IPS-18c (cell line): ENCODE measurements at regions not wholly inside any gene's neighbourhood (a gene's known extent, or its start where the extent isn't known, plus 50 kb on each side); places are given as distances from the start of the nearest gene placed in this dataset.
A peak's percentile ranks its signal among the peaks of the same experiment; 100 is the strongest.

Source experiments
- H3K4me3 ChIP-seq: 2 replicates; pipeline ENCODE4 v1.7.0; 2013; ENCODE audit warnings: low read depth, mild to moderate bottlenecking, low read length, moderate library complexity; ENCODE audit not compliant: insufficient read depth
- H3K9me3 ChIP-seq: one replicate; pipeline ENCODE4 v1.6.1; 2013; ENCODE audit warnings: mild to moderate bottlenecking, low read length, moderate library complexity; ENCODE audit not compliant: control insufficient read depth, insufficient read depth

DNA sequence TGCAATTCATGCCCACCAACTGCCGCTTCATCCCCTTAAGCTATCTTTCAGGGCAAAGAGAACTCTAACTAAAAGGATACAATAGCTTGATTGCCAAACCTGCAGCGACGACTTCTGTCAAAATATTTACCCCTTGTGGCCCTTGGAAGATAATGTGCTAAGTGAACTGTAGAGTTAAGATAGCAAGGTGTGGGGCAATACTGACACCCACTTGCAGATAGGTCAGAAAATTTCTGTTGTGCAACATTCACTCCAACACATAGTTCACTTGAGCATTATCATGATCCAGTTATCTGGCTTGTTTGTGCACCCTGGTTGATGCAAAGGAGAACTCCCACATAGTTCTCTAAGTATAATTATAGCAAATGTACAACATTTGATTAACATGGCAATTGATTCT is 55.6 kb downstream of the RHOXF2B start:
- no peak overlapping the region for H3K4me3 ChIP-seq
- H3K9me3 ChIP-seq = peaks cover 6% of the 10 kb centered on the region

GRCh38 chrX:120020305-120020704 is 57.2 kb downstream of the RHOXF2B start:
- Histone ChIP-seq H3K4me3 (no peak overlapping the region; the same call in 1 of the 2 replicates), H3K9me3 (peaks cover 6% of the 10 kb centered on the region)

DNA sequence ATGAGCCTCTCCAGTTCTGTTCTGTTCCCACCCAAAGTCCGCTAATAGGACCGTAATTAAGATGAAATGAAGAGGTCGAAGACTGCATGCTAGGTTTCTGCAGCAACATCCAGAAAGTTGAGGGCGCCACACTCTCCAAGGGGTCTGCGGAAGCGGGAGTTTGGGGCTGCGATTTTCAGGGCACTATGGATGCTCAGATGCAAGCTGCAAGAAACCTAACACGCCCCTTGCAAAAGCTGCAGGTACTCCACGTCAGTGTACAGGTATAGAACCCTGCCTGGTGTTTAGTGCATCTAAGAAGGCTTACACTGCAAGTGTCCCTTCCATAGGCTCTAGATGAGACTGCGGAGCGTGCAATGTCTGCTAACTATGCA is 61.4 kb downstream of the RHOXF2B start:
- Histone ChIP-seq H3K9me3 (peaks cover 3% of the 10 kb centered on the region), H3K4me3 (peak overlapping the region; percentile 55)

DNA sequence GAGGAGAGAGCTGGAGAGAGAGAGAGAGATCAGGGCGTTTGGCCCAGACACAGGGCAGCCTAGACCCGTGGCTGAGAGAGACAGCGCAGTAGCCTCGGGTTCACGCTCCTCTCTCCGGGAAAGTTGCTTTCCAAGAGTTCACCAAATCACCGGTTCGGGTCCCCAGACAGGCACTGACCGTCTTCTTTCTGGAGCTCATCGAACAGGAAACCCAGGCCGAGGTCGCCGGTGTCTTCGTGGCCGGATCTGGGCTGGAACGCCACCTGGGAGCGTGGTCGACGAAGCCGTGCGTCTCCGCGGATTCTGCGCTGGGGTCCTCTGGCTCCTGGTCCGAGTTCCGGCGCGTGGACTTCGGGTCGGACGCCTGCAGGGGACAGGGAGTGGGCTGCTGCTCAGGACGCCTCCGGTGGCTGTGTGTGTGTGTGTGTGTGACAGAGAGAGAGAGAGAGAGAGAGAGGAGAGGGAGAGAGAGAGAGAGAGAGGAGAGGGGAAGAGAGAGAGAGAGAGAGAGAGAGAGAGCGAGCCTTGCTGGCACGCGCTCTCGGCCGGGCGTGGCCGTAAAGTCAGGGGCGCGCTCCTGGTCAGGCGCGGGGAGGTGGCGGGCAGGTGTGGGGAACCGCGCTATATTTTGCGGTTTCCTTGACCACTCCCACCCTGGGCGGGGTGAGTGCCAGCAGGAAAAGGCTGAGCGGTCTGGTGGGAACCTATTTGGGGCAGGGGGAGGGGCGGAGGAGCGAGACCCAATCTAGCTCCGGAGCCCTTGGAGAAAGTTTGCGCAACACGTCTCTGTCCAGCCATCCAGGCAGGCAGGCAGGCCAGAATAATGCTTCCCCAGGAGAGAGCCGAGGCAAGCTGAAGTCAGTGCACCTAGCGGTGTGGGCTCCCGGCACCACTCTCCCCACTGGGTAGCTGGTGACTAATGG is 62.1 kb downstream of the RHOXF2B start:
- H3K4me3 ChIP-seq = peak overlapping the region; percentile 55
- peaks cover 2% of the 10 kb centered on the region for H3K9me3 ChIP-seq

GRCh38 chrX:120014354-120015130 is 62.9 kb downstream of the RHOXF2B start:
- peak overlapping the region; percentile 55 for H3K4me3 ChIP-seq
- no peaks in the 10 kb centered on the region for H3K9me3 ChIP-seq

DNA sequence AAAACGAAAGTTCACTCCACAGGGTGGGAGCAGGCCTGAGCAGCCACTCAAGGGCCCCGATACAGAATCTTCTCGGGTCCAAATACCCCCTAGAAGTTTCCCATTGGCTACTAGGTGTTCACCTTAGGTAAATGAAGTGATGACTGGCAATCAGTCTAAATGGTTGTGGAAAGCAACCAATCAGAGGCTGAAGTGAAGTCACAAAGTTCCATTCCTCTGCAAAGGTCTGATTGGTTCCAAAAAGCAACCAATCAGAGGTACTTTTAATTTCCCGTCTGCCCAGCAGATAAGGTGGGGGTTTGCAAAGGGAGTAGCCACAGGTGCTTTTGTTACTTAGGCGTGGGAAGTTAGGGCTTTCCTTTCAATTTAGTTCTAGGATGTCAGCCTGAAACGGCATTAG is 58.2 kb upstream of the NKAP start:
- peak overlapping the region; percentile 34; the same call in 1 of the 2 replicates for H3K4me3 ChIP-seq

DNA sequence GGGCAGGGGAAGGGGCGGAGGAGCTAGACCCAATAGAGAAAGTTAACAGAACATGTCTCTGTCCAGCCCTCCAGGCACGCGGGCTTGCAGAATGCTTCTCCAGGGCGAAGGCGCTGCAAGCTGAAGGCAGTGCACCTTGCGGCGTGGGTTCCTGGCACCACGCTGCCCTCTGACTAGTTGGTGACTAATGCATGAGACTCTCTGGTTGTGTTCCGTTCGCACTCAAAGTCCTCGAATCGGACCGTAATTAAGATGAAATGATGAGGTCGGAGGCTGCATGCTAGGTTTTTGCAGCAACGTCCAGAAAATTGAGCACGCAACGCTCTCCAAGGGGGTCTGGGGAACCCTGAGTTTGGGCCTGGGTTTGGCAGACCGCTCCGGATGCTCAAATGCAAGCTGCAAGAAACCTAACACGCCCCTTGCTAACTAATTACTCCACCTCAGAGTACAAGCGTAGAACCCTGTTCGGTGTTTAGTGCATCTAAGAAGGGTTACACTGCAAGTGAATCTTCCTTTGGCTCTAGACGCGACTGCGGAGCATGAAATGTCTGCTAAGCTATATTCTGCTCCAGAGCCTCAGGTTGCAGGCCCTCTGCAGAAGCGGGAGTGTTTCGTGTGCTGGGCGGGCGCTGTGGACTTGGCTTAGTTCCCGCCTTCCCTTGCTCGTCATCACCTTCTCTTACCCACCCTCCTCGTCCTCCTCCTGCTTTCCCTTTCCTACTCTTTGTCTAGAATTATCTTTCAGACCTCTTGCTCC is 57.1 kb upstream of the NKAP start:
- Histone ChIP-seq H3K9me3 (peaks cover 12% of the 10 kb centered on the region), H3K4me3 (peak overlapping the region; percentile 34; the same call in 1 of the 2 replicates)

More for the DNA sequence above, 58.2 kb upstream of the NKAP start:
- H3K9me3 ChIP-seq = peaks cover 6% of the 10 kb centered on the region

DNA sequence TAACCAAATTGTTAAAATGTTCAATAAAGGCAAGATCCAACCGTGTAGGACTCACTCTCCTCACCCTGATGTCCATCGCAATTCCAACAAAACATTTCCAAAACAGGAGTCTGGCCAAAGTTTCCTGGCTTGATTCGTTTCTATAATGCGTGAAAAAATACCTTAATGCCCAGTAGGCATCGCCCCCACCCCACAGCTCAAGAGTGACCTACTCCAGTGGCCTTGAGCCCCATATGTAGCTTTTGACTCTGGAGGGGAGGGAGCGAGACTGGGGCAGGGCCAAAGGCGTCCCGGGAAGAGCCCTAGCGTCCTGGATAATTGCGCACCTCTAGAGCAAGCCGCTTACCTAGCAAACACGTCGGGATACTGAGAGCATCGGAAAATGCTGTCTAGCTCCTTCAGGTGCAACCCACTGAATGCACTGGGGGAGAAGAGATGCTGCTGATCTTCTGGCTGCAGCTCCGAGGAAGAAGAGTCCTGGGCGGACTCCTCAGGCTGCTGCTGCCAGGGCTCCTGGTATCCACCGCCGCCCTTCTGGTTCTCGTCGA is 55.6 kb upstream of the NKAP start:
- H3K4me3 ChIP-seq = peak overlapping the region; percentile 38; the same call in 1 of the 2 replicates
- peaks cover 12% of the 10 kb centered on the region for H3K9me3 ChIP-seq

- Histone ChIP-seq H3K9me3 (peaks cover 12% of the 10 kb centered on the region), H3K4me3 (no peak overlapping the region)
These were observed 54.0 kb upstream of the NKAP start for GRCh38 chrX:119997570-119997969.

DNA sequence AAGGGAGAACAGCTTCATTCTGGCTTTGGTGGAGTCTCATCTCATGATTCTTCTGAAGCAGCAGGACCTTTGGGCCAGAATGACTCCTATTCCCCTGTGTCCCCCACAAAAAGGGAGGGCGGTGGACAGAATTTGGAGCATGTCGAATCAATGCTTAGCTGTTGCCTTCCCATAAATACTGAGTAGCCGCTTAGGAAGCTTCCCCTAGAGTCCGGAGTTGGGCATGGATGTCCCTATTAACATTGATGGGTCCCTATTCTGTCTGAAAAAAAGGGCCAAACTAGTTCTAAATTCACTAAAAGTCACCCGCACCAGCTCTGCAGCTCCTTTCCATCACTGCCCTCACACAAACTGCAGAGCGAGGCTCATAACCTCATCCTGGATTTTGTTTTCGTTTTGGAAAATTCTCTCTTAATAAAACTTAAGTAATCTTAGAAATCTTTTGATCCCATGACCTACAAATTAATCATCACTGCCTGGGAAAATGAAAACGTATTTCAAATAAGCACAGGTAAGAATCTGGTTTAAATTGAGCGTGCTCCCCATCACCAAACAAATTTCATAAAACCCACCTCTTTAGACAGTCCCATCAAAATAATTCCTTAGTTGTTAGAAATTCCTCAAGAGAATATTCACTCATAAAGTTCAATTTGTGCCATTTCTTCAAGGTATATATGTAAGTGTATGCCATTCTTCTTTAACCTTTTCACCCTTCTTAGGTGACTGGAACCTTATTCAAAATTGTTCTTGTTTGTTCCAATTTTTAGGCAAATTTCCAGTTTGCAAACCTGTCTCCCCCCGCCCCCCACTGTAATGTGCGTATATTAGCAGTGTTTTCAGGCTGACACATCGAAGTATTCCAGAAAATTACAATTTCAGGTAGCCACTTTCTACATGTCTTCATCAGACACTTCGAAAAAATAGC is 53.3 kb upstream of the NKAP start:
- H3K9me3 ChIP-seq = peaks cover 12% of the 10 kb centered on the region
- H3K4me3 ChIP-seq = no peak overlapping the region

DNA sequence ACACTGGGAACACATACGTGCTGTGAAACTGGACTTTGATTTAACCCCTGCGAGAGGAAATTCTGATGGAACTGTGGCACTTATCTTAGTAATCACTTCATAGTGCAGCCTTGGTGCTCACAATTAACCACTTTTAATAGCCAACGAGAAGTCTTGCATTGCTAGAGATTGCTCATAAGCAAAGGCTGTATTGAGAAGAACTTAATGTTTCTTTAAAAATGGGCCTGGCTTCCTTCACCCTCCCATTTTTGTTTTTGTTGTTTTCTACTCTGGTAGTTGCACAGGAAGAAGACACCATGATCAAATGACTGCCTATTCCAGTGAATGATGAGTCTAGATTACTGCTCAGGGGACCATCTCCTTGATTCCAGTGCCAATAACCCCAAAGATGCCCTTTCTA is 52.5 kb upstream of the NKAP start:
- Histone ChIP-seq H3K9me3 (peaks cover 17% of the 10 kb centered on the region), H3K4me3 (no peak overlapping the region)
